Peyer's patch (tissue), 4 donors: ENCODE measurements at regions not wholly inside any gene's neighbourhood (a gene's known extent, or its start where the extent isn't known, plus 50 kb on each side); places are given as distances from the start of the nearest gene placed in this dataset.

ENCODE experiments used
- POLR2A ChIP-seq, 2 donors: fragments of 450-650 bp; IDR thresholded peaks; one replicate each; pipeline ENCODE4 v1.5.1; 2017; ENCODE audit warnings: antibody characterized with exemption in 2 of 2, mild to moderate bottlenecking in 2 of 2, moderate library complexity in 2 of 2
- TF ChIP-seq, protein P1 (sequence below), 6 experiments: fragments of 450-650 bp in 4 of 6; fragments of 200-600 bp in 2 of 6; sonication (generic) in 1 of 6; IDR thresholded peaks; one replicate each; pipeline ENCODE4 v1.5.1; 2017 to 2019; ENCODE audit warnings: antibody characterized with exemption in 6 of 6, mild to moderate bottlenecking in 3 of 6, moderate library complexity in 1 of 6

DNA sequence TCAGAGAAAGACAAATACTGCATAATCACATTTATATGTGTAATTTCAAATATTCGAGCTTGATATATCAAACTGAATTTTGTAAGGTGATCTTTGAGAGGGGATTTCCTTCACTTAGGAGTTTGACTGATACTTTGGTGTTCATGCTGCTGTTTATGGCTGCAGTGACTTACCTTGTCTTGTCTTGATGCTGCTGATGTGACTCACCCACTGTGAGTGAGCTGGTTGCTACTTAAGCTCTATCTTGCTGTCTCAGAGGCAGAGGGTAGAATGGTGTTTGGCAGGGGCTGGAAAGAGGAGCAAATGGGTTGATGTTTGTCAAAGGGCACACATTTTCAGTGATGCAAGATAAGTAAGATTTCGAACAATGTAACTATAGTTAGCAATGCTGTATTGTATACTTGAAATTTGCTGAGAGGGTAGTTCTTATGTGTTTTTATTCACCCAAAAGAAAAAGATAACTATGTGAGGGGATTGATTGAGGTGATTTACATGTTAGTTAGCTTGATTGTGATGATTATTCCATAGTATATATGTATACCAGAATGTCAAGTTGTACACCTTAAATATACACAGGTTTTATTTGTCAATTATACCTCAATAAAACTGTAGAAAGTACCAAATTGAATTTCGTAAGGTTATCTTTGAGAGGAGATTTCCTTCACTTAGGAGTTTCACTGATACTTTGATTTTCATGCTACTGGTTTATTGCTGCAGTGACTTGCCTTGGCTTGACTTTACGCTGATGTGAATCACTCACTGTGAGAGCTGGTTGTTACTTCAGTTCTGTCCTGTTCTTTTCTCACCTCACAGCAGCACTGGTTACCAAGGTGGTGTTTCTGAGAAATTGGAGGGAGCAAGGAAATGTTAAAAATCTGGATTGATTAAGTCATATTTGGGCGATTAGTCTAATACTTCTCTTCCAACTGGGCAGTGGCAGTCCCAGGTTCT lies 94.5 kb upstream of the SLC5A9 start:
- TF ChIP-seq, protein P1, sequence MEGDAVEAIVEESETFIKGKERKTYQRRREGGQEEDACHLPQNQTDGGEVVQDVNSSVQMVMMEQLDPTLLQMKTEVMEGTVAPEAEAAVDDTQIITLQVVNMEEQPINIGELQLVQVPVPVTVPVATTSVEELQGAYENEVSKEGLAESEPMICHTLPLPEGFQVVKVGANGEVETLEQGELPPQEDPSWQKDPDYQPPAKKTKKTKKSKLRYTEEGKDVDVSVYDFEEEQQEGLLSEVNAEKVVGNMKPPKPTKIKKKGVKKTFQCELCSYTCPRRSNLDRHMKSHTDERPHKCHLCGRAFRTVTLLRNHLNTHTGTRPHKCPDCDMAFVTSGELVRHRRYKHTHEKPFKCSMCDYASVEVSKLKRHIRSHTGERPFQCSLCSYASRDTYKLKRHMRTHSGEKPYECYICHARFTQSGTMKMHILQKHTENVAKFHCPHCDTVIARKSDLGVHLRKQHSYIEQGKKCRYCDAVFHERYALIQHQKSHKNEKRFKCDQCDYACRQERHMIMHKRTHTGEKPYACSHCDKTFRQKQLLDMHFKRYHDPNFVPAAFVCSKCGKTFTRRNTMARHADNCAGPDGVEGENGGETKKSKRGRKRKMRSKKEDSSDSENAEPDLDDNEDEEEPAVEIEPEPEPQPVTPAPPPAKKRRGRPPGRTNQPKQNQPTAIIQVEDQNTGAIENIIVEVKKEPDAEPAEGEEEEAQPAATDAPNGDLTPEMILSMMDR (IDR thresholded peaks at IDR 0.05), result no peak
- no peak for TF ChIP-seq POLR2A (IDR thresholded peaks at IDR 0.05)
